ENCODE measurements at regions not wholly inside any gene's neighbourhood (a gene's known extent, or its start where the extent isn't known, plus 50 kb on each side); places are given as distances from the start of the nearest gene placed in this dataset.
A peak's percentile ranks its signal among the peaks of the same experiment; 100 is the strongest.

GRCh38 chr2:221100467-221101089 is 471.5 kb downstream of the EPHA4 start:
- no peak for DNase-seq (ENCODE audit: extremely low spot score, insufficient read length, low read depth)
- no peak for FAIRE-seq

GRCh38 chr2:221102896-221103688 is 469.0 kb downstream of the EPHA4 start:
- DNase-seq (ENCODE audit: extremely low spot score, insufficient read length, low read depth) (no peak), FAIRE-seq (peak; percentile 75)

GRCh38 chr2:221103930-221104329 is 468.2 kb downstream of the EPHA4 start:
- DNase-seq (ENCODE audit: extremely low spot score, insufficient read length, low read depth) (no peak), FAIRE-seq (no peak)

GRCh38 chr2:221104361-221104811 is 467.7 kb downstream of the EPHA4 start:
- no peak for DNase-seq (ENCODE audit: extremely low spot score, insufficient read length, low read depth)
- FAIRE-seq, result no peak

- no peak for DNase-seq (ENCODE audit: extremely low spot score, insufficient read length, low read depth)
- FAIRE-seq, result no peak
Measured at GRCh38 chr2:221106241-221106640, 465.9 kb downstream of the EPHA4 start.

- DNase-seq (ENCODE audit: extremely low spot score, insufficient read length, low read depth), result no peak
- no peak for FAIRE-seq
Measured at GRCh38 chr2:221107424-221107823, 464.7 kb downstream of the EPHA4 start.

- DNase-seq (ENCODE audit: extremely low spot score, insufficient read length, low read depth), result no peak
- FAIRE-seq, result peak; percentile 62
Measured at GRCh38 chr2:221109552-221109951, 462.6 kb downstream of the EPHA4 start.

- no peak for FAIRE-seq
- no peak for DNase-seq (ENCODE audit: extremely low spot score, insufficient read length, low read depth)
Measured at GRCh38 chr2:221111739-221112138, 460.4 kb downstream of the EPHA4 start.

GRCh38 chr2:221112744-221113143 is 459.4 kb downstream of the EPHA4 start:
- no peak for FAIRE-seq
- no peak for DNase-seq (ENCODE audit: extremely low spot score, insufficient read length, low read depth)

- DNase-seq (ENCODE audit: extremely low spot score, insufficient read length, low read depth), result no peak
- no peak for FAIRE-seq
Measured at GRCh38 chr2:221115944-221116343, 456.2 kb downstream of the EPHA4 start.

GRCh38 chr2:221120643-221121042 is 451.5 kb downstream of the EPHA4 start:
- FAIRE-seq (peak; percentile 31), DNase-seq (ENCODE audit: extremely low spot score, insufficient read length, low read depth) (no peak)

GRCh38 chr2:221123396-221123795 is 448.7 kb downstream of the EPHA4 start:
- DNase-seq (ENCODE audit: extremely low spot score, insufficient read length, low read depth), result no peak
- FAIRE-seq, result no peak

GRCh38 chr2:221124532-221125240 is 447.4 kb downstream of the EPHA4 start:
- FAIRE-seq (no peak), DNase-seq (ENCODE audit: extremely low spot score, insufficient read length, low read depth) (no peak)

GRCh38 chr2:221125691-221126090 is 446.4 kb downstream of the EPHA4 start:
- DNase-seq (ENCODE audit: extremely low spot score, insufficient read length, low read depth), result no peak
- FAIRE-seq, result no peak

- no peak for FAIRE-seq
- no peak for DNase-seq (ENCODE audit: extremely low spot score, insufficient read length, low read depth)
Measured at GRCh38 chr2:221129657-221130056, 442.4 kb downstream of the EPHA4 start.

- no peak for FAIRE-seq
- DNase-seq (ENCODE audit: extremely low spot score, insufficient read length, low read depth), result no peak
Measured at GRCh38 chr2:221130431-221130830, 441.7 kb downstream of the EPHA4 start.

- no peak for FAIRE-seq
- no peak for DNase-seq (ENCODE audit: extremely low spot score, insufficient read length, low read depth)
Measured at GRCh38 chr2:221133941-221134340, 438.2 kb downstream of the EPHA4 start.

GRCh38 chr2:221134718-221135117 is 437.4 kb downstream of the EPHA4 start:
- FAIRE-seq, result peak; percentile 75

GRCh38 chr2:221135699-221136098 is 436.4 kb downstream of the EPHA4 start:
- no peak for FAIRE-seq
- no peak for DNase-seq (ENCODE audit: extremely low spot score, insufficient read length, low read depth)

More at GRCh38 chr2:221134718-221135117, 437.4 kb downstream of the EPHA4 start:
- no peak for DNase-seq (ENCODE audit: extremely low spot score, insufficient read length, low read depth)

GRCh38 chr2:221137385-221137784 is 434.7 kb downstream of the EPHA4 start:
- DNase-seq (ENCODE audit: extremely low spot score, insufficient read length, low read depth) (no peak), FAIRE-seq (no peak)

GRCh38 chr2:221142341-221142740 is 429.8 kb downstream of the EPHA4 start:
- FAIRE-seq, result no peak
- DNase-seq (ENCODE audit: extremely low spot score, insufficient read length, low read depth), result no peak
